HepG2 (cell line): ENCODE measurements at regions not wholly inside any gene's neighbourhood (a gene's known extent, or its start where the extent isn't known, plus 50 kb on each side); places are given as distances from the start of the nearest gene placed in this dataset.

ENCODE experiments used
- ATAD3A ChIP-seq: sonication (generic); formaldehyde crosslinking; IDR thresholded peaks from 2 replicates; pipeline ENCODE4 v1.4.0; 2020; ENCODE audit warnings: missing genetic modification reagents
- BRCA1 ChIP-seq: sonication (generic); formaldehyde crosslinking; IDR thresholded peaks from 2 replicates; pipeline ENCODE4 v1.4.0; 2020; ENCODE audit warnings: missing genetic modification reagents
- DNMT1 ChIP-seq: sonication (generic); formaldehyde crosslinking; IDR thresholded peaks from 2 replicates; pipeline ENCODE4 v1.5.1; 2020; ENCODE audit warnings: mild to moderate bottlenecking, missing genetic modification reagents
- GABPB1 ChIP-seq: IDR thresholded peaks from 2 replicates; pipeline ENCODE4 v1.6.1; 2016; ENCODE audit warnings: mild to moderate bottlenecking, missing genetic modification reagents, moderate library complexity, missing compliant biosample characterization
- JUND ChIP-seq: sonication (generic); formaldehyde crosslinking; IDR thresholded peaks from 2 replicates; pipeline ENCODE4 v1.8.0; 2022; ENCODE audit warnings: mild to moderate bottlenecking, missing genetic modification reagents
- KDM3A ChIP-seq: IDR thresholded peaks from 2 replicates; pipeline ENCODE4 v1.6.1; 2018; ENCODE audit warnings: low read depth, missing compliant biosample characterization
- PLRG1 ChIP-seq: fragments of 450-650 bp; conservative IDR thresholded peaks from 2 replicates; pipeline ENCODE4 v1.6.1; 2016
- RARA ChIP-seq: IDR thresholded peaks from 2 replicates; pipeline ENCODE4 v1.6.1; 2016; ENCODE audit warnings: missing genetic modification reagents, missing compliant biosample characterization
- RNF2 ChIP-seq: fragments of 450-650 bp; conservative IDR thresholded peaks from 2 replicates; pipeline ENCODE4 v1.6.1; 2016; ENCODE audit warnings: low read depth
- SMAD1 ChIP-seq: sonication (generic); formaldehyde crosslinking; IDR thresholded peaks from 2 replicates; pipeline ENCODE4 v1.4.0; 2020; ENCODE audit warnings: missing genetic modification reagents, low read depth, mild to moderate bottlenecking, borderline replicate concordance
- THAP11 ChIP-seq: IDR thresholded peaks from 2 replicates; pipeline ENCODE4 v1.6.1; 2016; ENCODE audit warnings: missing biosample characterization, missing genetic modification reagents
- ZBTB44 ChIP-seq: sonication (generic); formaldehyde crosslinking; IDR thresholded peaks from 2 replicates; pipeline ENCODE4 v1.4.0; 2020; ENCODE audit warnings: missing genetic modification reagents
- ZMAT3 ChIP-seq: sonication (generic); formaldehyde crosslinking; conservative IDR thresholded peaks from 2 replicates; pipeline ENCODE4 v1.7.0; 2021; ENCODE audit warnings: missing genetic modification reagents
- TF ChIP-seq, protein P1 (sequence below): sonication (generic); formaldehyde crosslinking; IDR thresholded peaks from 2 replicates; pipeline ENCODE4 v1.8.0; 2022; ENCODE audit warnings: mild to moderate bottlenecking, missing genetic modification reagents, moderate library complexity
- TF ChIP-seq, protein P2 (sequence below): sonication (generic); formaldehyde crosslinking; IDR thresholded peaks from 2 replicates; pipeline ENCODE4 v1.4.0; 2020; ENCODE audit warnings: missing genetic modification reagents, borderline replicate concordance
- TF ChIP-seq, protein P3 (sequence below): sonication (generic); formaldehyde crosslinking; conservative IDR thresholded peaks from 2 replicates; pipeline ENCODE4 v1.4.0; 2020; ENCODE audit warnings: missing genetic modification reagents
- TF ChIP-seq, protein P4 (sequence below): sonication (generic); formaldehyde crosslinking; IDR thresholded peaks from 2 replicates; pipeline ENCODE4 v1.5.0; 2020; ENCODE audit warnings: missing genetic modification reagents

DNA sequence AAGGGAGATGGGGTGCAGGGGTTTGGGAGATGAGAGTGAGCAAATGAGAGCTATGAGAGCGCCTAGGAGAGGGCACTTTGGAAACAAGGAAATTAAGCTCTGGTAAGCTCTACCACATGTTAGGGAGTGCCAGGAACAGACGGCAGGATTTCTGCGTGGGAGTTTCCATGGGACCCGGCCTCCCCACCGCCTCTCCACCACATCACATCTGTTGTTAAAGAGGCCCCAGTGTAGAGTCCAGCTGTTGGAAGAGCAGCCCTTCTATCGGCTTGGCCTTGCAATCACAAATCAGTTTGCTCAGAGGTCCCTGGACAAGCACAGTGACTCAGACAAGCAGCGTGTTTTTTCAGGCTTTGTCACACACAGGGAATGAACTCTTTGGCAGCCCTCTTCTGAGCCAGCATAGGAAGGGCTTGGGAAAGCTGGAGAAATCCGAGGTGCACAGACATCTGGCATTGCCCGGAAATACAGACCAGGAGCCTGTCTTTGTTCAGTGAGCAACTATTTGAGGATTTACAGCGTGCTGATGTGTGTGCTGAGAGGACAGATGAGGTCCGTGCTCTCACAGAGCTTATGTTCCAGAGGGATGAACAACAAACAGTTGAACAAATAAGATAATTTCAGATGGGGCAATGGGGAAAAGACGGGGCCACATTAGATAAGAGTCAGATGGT, 370.6 kb upstream of the PROK2 start (continued):
- TF ChIP-seq THAP11 (CRISPR knock-in tag) (peak; percentile 53; the same call in 1 of the 2 replicates), PLRG1 (no peak), ZMAT3 (CRISPR knock-in tag) (no peak), DNMT1 (no peak), GABPB1 (no peak; the same call in 1 of the 2 replicates), BRCA1 (CRISPR knock-in tag) (no peak), RARA (CRISPR knock-in tag) (peak; percentile 54; the same call in 1 of the 2 replicates), SMAD1 (CRISPR knock-in tag) (no peak), JUND (CRISPR knock-in tag) (0 out of 2 replicates have a peak, but pooled peaks have one; percentile 52), RNF2 (peak; percentile 47; the same call in 1 of the 2 replicates), ATAD3A (CRISPR knock-in tag) (no peak), ZBTB44 (CRISPR knock-in tag) (no peak), KDM3A (CRISPR knock-in tag) (no peak)
- TF ChIP-seq, protein P1, sequence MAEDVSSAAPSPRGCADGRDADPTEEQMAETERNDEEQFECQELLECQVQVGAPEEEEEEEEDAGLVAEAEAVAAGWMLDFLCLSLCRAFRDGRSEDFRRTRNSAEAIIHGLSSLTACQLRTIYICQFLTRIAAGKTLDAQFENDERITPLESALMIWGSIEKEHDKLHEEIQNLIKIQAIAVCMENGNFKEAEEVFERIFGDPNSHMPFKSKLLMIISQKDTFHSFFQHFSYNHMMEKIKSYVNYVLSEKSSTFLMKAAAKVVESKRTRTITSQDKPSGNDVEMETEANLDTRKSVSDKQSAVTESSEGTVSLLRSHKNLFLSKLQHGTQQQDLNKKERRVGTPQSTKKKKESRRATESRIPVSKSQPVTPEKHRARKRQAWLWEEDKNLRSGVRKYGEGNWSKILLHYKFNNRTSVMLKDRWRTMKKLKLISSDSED, result no peak
- TF ChIP-seq, protein P2, sequence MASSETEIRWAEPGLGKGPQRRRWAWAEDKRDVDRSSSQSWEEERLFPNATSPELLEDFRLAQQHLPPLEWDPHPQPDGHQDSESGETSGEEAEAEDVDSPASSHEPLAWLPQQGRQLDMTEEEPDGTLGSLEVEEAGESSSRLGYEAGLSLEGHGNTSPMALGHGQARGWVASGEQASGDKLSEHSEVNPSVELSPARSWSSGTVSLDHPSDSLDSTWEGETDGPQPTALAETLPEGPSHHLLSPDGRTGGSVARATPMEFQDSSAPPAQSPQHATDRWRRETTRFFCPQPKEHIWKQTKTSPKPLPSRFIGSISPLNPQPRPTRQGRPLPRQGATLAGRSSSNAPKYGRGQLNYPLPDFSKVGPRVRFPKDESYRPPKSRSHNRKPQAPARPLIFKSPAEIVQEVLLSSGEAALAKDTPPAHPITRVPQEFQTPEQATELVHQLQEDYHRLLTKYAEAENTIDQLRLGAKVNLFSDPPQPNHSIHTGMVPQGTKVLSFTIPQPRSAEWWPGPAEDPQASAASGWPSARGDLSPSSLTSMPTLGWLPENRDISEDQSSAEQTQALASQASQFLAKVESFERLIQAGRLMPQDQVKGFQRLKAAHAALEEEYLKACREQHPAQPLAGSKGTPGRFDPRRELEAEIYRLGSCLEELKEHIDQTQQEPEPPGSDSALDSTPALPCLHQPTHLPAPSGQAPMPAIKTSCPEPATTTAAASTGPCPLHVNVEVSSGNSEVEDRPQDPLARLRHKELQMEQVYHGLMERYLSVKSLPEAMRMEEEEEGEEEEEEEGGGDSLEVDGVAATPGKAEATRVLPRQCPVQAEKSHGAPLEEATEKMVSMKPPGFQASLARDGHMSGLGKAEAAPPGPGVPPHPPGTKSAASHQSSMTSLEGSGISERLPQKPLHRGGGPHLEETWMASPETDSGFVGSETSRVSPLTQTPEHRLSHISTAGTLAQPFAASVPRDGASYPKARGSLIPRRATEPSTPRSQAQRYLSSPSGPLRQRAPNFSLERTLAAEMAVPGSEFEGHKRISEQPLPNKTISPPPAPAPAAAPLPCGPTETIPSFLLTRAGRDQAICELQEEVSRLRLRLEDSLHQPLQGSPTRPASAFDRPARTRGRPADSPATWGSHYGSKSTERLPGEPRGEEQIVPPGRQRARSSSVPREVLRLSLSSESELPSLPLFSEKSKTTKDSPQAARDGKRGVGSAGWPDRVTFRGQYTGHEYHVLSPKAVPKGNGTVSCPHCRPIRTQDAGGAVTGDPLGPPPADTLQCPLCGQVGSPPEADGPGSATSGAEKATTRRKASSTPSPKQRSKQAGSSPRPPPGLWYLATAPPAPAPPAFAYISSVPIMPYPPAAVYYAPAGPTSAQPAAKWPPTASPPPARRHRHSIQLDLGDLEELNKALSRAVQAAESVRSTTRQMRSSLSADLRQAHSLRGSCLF, result no peak
- TF ChIP-seq, protein P3, sequence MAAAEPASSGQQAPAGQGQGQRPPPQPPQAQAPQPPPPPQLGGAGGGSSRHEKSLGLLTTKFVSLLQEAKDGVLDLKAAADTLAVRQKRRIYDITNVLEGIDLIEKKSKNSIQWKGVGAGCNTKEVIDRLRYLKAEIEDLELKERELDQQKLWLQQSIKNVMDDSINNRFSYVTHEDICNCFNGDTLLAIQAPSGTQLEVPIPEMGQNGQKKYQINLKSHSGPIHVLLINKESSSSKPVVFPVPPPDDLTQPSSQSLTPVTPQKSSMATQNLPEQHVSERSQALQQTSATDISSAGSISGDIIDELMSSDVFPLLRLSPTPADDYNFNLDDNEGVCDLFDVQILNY, result no peak
- TF ChIP-seq, protein P4, sequence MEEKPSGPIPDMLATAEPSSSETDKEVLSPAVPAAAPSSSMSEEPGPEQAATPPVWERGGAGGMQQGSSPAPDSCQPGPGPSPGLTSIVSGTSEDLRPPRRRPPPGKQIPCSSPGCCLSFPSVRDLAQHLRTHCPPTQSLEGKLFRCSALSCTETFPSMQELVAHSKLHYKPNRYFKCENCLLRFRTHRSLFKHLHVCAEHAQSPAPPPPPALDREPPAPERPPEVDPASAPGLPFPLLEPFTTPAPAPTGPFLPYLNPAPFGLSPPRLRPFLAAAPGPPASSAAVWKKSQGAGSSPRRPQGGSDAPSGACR (CRISPR knock-in tag), result no peak; the same call in 1 of the 2 replicates
